HG03066 (cell line): ENCODE measurements at regions not wholly inside any gene's neighbourhood (a gene's known extent, or its start where the extent isn't known, plus 50 kb on each side); places are given as distances from the start of the nearest gene placed in this dataset.

Source experiments
- ATAC-seq: cut with Tn5 transposase; IDR thresholded peaks from one replicate; pipeline ENCODE4 v1.9.1; 2021; ENCODE audit warnings: low read depth; ENCODE audit not compliant: unreplicated experiment

DNA sequence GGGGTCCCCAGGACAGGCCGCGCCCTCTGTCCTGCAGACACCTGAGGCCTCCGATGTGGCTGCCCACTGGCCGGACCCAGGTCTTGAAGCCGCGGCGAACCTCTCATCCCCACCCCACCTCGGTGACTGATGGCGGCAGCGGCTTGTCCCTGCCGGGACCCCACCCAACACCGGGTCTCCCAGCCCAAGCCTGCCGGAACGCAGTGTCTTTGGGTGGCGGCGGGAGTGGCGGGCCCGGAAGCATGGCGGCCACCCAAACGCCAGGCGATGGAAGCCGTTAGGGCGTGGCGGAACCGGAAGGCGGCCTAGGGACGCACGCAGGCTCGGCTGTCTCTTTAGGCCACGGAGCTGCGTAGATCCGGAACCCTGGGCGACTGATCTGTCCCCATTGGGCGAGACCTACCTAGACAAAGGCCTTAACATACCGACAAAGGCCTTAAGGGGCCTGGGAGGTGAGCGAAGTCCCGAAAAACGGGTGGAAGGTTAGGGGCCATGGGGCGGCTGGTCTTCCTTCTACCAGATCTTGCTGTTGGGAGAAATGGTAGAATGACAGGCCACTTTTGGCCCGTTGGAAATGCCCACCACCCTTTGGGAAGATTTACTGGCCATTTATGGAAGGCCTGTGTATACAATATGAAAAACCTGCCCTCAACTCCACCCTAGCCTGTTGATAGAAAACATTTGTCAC, 94.6 kb upstream of the SMC2 start:
- ATAC-seq = no peak

- no peak for ATAC-seq
Measured at GRCh38 chr9:104009826-104010225, 84.3 kb upstream of the SMC2 start.

DNA sequence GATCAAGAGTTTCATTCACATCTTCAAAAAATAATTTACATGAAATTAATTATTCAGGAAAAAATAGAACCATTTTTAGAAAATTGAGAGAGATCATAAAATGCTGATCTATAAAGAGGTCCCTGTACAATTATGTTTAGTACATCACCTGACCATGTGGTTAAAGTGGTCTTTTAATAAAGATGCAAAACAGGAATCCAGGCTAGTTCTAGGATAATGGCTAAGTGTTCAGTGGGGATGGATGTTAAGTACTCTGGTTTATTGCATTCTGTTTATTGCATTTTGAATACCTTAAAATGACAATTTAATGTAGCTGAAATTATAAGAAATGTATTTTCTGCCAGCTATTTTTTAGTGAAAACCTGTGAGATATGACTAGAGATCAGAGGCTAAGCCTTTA, 72.0 kb upstream of the SMC2 start:
- ATAC-seq = no peak

DNA sequence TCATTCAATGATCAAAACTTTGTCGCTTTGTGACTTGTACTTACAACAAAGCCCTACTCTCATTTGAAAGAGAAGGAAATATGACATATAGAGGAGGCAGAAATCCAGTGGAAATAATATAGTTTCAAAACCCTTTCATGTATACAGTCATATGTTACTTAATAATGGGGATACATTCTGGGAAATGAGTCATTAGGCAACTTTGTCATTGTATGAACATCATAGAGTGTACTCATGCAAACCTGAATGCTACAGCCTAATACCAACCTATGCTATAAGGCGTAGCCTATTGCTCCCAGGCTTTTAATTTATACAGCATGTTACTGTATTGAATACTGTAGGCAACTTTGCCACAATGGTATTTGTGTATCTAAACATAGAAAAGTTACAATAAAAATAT, 69.0 kb upstream of the SMC2 start:
- no peak for ATAC-seq

GRCh38 chr9:104025945-104026344, 68.2 kb upstream of the SMC2 start:
- ATAC-seq = no peak

GRCh38 chr9:104027295-104027694, 66.8 kb upstream of the SMC2 start:
- ATAC-seq = no peak

DNA sequence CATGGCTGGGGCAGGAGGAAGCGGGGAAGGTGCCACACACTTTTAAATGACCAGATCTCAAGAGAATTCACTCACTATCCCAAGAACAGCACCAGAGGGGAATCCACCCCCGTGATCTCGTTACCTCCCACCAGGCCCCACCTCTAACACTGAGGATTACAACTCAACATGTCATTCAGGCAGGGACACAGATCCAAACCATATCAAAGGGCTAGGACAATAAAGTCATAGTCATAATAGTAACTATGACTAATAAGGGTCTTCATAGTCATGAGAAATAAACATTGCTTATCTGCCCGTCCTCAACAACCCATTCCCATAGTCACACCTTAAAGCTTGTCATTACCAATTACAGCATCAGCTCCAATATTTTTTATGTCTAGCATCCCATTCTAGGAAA, 65.3 kb upstream of the SMC2 start:
- ATAC-seq = no peak
